Skeletal muscle tissue (tissue), 3 donors: ENCODE measurements at regions not wholly inside any gene's neighbourhood (a gene's known extent, or its start where the extent isn't known, plus 50 kb on each side); places are given as distances from the start of the nearest gene placed in this dataset.

Experiments used
- H3K27ac ChIP-seq: one replicate; pipeline ENCODE4 v1.7.0; 2013; ENCODE audit warnings: mild to moderate bottlenecking, low read depth, low read length, inconsistent platforms
- H3K27me3 ChIP-seq, 3 donors: one replicate each; pipeline ENCODE4 v1.7.0; 2013; ENCODE audit warnings: low read length in 3 of 3; ENCODE audit not compliant: control insufficient read depth in 3 of 3, insufficient read depth in 3 of 3
- H3K36me3 ChIP-seq, 3 donors: one replicate each; pipeline ENCODE4 v1.7.0; 2013; ENCODE audit warnings: low read length in 3 of 3; ENCODE audit not compliant: control insufficient read depth in 3 of 3, insufficient read depth in 3 of 3
- H3K4me1 ChIP-seq, 3 donors: one replicate each; pipeline ENCODE4 v1.7.0; 2013; ENCODE audit warnings: low read length in 3 of 3, mild to moderate bottlenecking in 3 of 3; ENCODE audit not compliant: control insufficient read depth in 3 of 3, insufficient read depth in 3 of 3
- H3K4me3 ChIP-seq, 3 donors: one replicate each; pipeline ENCODE4 v1.7.0; 2013; ENCODE audit warnings: low read length in 3 of 3
- H3K9ac ChIP-seq, 3 donors: one replicate each; pipeline ENCODE4 v1.7.0; 2013; ENCODE audit warnings: low read length in 3 of 3, mild to moderate bottlenecking in 3 of 3, moderate library complexity in 2 of 3, low read depth in 1 of 3
- H3K9me3 ChIP-seq, 3 donors: one replicate each; pipeline ENCODE4 v1.7.0; 2013; ENCODE audit warnings: low read length in 3 of 3; ENCODE audit not compliant: control insufficient read depth in 3 of 3
- donor health status: Osteomylitis.

GRCh38 chr3:150292891-150293290 is 115.2 kb upstream of the TSC22D2 start:
- no peak overlapping the region for H3K27ac ChIP-seq

GRCh38 chr3:150291515-150291914 is 116.6 kb upstream of the TSC22D2 start:
- Histone ChIP-seq H3K36me3 (no peaks in the 10 kb centered on the region), H3K27me3 (no peaks in the 10 kb centered on the region), H3K4me3 (no peak overlapping the region), H3K9ac (no peak overlapping the region), H3K9me3 (no peaks in the 10 kb centered on the region), H3K4me1 (peaks cover 0 to 5% (median 3%) of the 10 kb centered on the region in 3 donors), H3K27ac (no peak overlapping the region)

More at GRCh38 chr3:150292891-150293290, 115.2 kb upstream of the TSC22D2 start:
- no peaks in the 10 kb centered on the region for H3K36me3 ChIP-seq
- H3K27me3 ChIP-seq: no peaks in the 10 kb centered on the region
- H3K4me1 ChIP-seq: peaks cover 0 to 5% (median 3%) of the 10 kb centered on the region in 3 donors
- H3K9ac ChIP-seq: no peak overlapping the region
- no peak overlapping the region for H3K4me3 ChIP-seq
- H3K9me3 ChIP-seq: no peaks in the 10 kb centered on the region

- no peaks in the 10 kb centered on the region for H3K36me3 ChIP-seq
- H3K9me3 ChIP-seq: no peaks in the 10 kb centered on the region
- no peak overlapping the region for H3K27ac ChIP-seq
- H3K4me3 ChIP-seq: no peak overlapping the region
- no peak overlapping the region for H3K9ac ChIP-seq
- H3K27me3 ChIP-seq: no peaks in the 10 kb centered on the region
- H3K4me1 ChIP-seq: no peaks in the 10 kb centered on the region
Observed at GRCh38 chr3:150286390-150287147, 121.5 kb upstream of the TSC22D2 start.

DNA sequence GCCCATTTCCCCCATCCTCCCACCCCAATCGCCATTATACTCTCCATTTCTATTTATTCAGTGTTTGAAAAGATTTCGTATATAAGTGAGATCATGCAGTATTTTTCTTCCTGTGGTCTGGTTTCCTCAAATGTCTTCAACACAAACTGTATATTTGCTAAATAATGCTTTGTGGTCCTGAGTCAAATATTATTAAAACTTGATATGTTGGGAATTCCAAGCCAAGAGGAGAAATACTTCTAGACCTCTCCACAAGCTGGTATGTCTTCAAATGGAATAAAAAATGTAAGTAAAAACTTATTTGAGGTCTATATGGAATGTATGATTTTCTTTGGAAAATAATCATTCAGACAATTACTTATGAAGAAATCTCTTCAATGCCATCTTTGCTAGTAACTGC is 122.5 kb upstream of the TSC22D2 start:
- Histone ChIP-seq H3K4me1 (no peaks in the 10 kb centered on the region), H3K27ac (no peak overlapping the region), H3K27me3 (no peaks in the 10 kb centered on the region), H3K36me3 (no peaks in the 10 kb centered on the region), H3K4me3 (no peak overlapping the region), H3K9me3 (no peaks in the 10 kb centered on the region), H3K9ac (no peak overlapping the region)

DNA sequence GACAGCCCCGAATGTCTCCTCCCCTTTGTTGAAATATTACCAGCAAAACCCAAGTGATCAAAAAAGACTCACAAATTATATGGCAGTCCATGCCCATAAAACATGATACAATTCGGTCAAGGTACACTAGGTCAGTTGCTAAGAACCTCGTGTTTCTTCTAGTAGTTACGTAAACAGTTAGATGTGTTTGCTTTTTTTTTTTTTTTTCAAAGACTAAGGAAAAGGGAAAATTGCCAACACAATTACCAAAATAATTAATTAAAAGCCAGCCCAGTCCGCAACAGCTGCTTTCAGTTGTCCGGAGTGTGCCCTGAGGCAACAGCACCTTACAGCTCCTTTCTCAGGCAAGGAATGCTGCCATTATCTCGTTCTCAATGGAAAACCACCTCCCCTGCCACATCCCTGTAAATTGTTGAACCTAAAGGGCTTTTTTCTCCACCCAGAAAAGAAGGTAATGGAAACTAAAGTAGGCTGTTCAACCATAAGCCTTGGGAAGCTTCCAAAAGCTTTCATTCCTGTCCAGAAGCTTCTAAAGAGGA is 129.2 kb upstream of the TSC22D2 start:
- H3K4me1 ChIP-seq: no peaks in the 10 kb centered on the region
- no peak overlapping the region for H3K9ac ChIP-seq
- no peak overlapping the region for H3K4me3 ChIP-seq
- no peak overlapping the region for H3K27ac ChIP-seq
- H3K9me3 ChIP-seq: no peaks in the 10 kb centered on the region
- no peaks in the 10 kb centered on the region for H3K27me3 ChIP-seq
- no peaks in the 10 kb centered on the region for H3K36me3 ChIP-seq

DNA sequence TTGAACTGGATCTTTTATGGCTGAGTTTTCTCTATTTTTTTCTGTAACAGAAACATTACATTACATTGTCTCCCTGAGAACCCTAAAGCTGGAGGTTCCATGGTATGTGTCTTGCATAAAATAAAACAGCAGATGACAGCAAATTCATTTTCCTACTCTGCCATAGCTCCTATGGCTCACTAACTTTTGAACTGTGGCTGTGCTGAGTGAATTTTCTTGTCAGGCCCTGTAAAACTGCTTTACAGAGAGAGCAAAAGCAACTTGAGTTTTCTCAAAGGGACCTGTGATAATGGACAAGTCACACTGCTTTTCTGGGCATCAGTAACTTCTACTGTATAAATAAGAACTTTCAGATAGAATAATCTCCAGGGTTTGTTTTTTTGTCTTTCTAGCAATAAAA is 129.9 kb upstream of the TSC22D2 start:
- Histone ChIP-seq H3K9ac (no peak overlapping the region), H3K27me3 (no peaks in the 10 kb centered on the region), H3K4me3 (no peak overlapping the region), H3K4me1 (no peaks in the 10 kb centered on the region), H3K27ac (no peak overlapping the region), H3K9me3 (no peaks in the 10 kb centered on the region), H3K36me3 (no peaks in the 10 kb centered on the region)

DNA sequence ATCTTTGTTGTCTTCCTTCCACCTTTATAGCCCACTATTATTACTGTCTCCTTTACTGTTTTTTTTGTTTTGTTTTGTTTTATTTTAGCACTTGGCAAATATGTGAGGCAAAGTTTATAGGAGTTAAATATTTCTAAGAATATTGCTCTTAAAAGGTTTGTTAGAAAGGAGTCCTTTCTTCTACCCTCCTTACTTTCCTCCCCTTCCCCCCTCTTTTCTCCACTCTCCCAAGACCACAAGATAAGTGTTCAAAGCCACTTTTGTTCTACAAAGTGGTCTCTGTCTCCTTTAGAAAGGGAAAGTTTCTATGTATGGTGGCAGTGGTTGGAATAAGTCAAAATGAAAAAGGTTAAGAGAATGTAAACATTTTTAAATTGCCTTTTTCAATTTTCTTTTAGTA is 130.7 kb upstream of the TSC22D2 start:
- no peak overlapping the region for H3K4me3 ChIP-seq
- H3K27ac ChIP-seq: no peak overlapping the region
- no peaks in the 10 kb centered on the region for H3K36me3 ChIP-seq
- H3K9me3 ChIP-seq: no peaks in the 10 kb centered on the region
- no peak overlapping the region for H3K9ac ChIP-seq
- H3K27me3 ChIP-seq: no peaks in the 10 kb centered on the region
- H3K4me1 ChIP-seq: no peaks in the 10 kb centered on the region

DNA sequence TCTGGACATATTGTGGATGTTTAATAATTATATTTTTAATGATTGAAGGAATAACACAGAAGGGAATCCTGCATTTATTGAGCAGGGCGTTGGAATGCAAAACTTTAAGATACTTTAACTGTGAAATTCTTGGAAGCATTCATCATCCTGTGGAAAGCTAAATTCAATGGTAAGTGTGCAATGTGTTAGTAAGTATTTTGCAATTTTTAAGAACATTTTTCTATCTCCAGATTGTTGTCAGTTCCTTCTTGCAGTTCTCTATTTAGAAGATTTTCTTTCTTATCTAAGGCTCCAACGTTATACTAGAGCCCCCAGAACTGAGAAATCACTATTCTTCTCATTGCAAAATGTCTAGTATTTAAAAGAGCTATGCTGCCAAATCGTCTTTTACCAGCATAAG is 132.2 kb upstream of the TSC22D2 start:
- Histone ChIP-seq H3K4me1 (no peaks in the 10 kb centered on the region), H3K27me3 (no peaks in the 10 kb centered on the region), H3K4me3 (no peak overlapping the region), H3K9ac (no peak overlapping the region), H3K9me3 (no peaks in the 10 kb centered on the region), H3K36me3 (no peaks in the 10 kb centered on the region), H3K27ac (no peak overlapping the region)

- H3K27me3 ChIP-seq: no peaks in the 10 kb centered on the region
- no peaks in the 10 kb centered on the region for H3K4me1 ChIP-seq
Observed at GRCh38 chr3:150274372-150274771, 133.7 kb upstream of the TSC22D2 start.

GRCh38 chr3:150273396-150273795 is 134.7 kb upstream of the TSC22D2 start:
- H3K4me1 ChIP-seq: no peaks in the 10 kb centered on the region
- no peaks in the 10 kb centered on the region for H3K36me3 ChIP-seq
- no peak overlapping the region for H3K9ac ChIP-seq
- H3K9me3 ChIP-seq: no peaks in the 10 kb centered on the region
- H3K4me3 ChIP-seq: no peak overlapping the region
- no peak overlapping the region for H3K27ac ChIP-seq
- no peaks in the 10 kb centered on the region for H3K27me3 ChIP-seq

More at GRCh38 chr3:150274372-150274771, 133.7 kb upstream of the TSC22D2 start:
- Histone ChIP-seq H3K27ac (no peak overlapping the region), H3K9me3 (no peaks in the 10 kb centered on the region), H3K4me3 (no peak overlapping the region), H3K36me3 (no peaks in the 10 kb centered on the region), H3K9ac (no peak overlapping the region)
